CD4-positive, alpha-beta T cell treated with Interferon gamma for 1 hour (primary cell): ENCODE measurements at regions not wholly inside any gene's neighbourhood (a gene's known extent, or its start where the extent isn't known, plus 50 kb on each side); places are given as distances from the start of the nearest gene placed in this dataset.

Experiments
- DNase-seq: peaks from one replicate; pipeline ENCODE4 v3.0.0-alpha.2; 2020

DNA sequence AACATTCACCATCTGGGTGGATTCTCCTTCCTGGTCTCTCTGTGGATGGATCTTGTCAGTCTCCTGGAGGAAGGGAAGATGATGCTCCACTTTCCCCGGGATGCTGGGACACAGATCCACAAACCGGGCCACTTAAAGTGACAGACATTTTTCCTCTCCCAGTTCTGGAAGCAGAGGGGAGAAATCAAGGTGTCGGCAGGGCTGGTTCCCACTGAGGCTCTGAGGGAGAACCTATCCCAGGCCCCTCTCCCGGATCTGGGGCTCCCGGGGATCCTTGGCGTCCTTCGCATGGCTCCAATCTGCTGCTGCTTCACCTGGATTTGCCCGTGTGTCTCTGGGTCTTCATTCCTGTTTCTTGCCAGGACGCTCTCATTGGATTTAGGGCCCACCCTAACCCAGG lies 263.1 kb upstream of the TNRC6C start:
- no peak for DNase-seq

DNA sequence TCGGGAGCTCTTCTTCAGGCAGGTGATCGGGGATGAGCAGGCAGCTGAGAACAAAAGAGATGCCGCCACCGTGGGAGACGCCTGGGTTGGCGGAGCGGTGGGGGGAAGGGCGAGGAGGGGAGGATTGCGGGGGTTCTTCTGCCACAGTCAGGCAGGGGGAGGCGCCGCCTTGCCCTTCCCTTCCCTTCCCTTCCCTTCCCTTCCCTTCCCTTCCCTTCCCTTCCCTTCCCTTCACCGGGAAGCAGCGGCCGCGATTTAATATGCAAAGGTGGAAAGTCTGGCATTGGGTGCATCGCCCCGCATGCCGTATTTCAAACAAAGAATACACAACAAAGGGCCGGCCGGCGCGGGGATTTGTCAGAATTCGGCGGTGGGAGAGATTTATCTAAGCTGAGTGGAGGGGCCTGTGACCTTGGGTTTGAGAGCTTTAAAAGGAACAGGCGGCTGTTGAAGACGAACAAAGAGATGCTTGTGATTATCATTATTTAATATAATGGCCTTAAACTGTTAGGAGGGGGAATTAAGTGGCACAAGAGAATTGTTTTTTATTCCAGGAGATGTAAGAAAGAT lies 262.3 kb upstream of the TNRC6C start:
- DNase-seq: no peak

DNA sequence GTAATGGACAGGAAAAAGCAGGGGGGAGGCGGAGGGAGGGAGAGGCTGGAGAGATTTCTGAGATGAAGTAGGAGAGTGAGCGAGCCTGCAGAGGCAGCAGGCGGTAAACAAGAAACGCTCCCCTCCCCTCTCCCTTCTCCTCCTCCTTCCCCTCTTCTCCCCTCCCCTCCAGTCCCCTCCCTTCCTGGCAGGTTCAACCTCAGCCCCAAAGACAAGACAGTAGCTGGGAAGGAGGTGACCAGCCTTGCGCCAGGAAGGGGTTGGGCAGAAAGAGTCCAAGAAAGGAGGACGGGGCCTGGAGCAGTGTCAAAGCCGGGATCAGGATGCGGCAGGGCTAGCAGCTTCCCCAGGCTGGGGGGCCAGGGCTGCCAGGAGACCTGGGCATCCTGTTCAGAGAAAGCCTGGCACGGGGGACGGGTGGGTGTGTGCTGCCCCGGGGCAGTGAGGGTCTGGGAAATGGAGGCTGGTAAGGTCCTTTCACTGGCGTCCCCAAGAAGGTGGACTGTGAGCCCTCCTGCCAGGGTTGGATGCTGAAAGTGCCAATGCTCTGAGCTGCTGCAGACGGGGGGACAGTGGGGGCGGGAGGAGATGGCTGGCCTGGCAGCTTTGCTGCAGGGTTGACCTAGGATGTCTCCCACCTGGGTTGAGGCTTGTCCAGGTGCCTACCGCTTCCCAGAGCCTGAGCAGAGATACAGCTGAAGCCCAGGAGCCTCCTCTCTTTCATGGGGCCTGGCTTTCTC lies 261.6 kb upstream of the TNRC6C start:
- no peak for DNase-seq

- no peak for DNase-seq
These were observed 260.8 kb upstream of the TNRC6C start for GRCh38 chr17:77697480-77698400.

DNA sequence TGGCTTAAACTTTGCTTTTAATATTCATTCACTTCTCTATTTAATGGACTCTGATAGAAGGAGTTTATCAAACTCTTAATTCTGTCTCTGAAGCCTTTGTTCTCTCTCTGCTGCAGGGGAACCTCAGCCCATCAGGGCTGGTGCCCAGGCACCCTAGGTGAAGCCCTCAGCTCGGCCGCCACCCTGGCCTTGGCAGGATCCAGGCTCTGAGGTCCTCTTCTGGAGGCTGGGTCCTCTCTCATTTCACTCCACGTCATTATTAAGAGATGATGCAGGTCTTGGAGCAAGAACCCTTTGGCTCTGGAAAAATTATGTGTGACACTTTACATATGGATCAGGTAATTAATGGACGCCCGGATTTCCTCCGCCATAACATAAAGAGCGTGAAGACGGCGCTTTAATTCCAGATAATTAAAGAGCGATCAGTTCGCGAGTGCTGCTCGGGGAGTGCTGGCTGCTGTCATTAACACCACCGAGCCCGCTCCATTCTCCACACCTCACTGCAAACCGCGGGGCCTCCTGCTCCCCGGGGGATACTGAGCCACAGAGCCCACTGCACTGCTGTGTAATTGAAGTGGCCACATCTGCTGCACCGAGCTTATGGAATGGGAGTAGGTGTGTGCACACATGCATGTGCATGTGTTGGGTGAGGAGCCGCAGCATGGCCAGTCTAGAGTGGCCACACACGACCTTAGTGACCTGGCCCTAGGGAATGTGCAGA lies 259.4 kb upstream of the TNRC6C start:
- no peak for DNase-seq

- DNase-seq: no peak
These were observed 258.2 kb upstream of the TNRC6C start for GRCh38 chr17:77700165-77700881.

DNA sequence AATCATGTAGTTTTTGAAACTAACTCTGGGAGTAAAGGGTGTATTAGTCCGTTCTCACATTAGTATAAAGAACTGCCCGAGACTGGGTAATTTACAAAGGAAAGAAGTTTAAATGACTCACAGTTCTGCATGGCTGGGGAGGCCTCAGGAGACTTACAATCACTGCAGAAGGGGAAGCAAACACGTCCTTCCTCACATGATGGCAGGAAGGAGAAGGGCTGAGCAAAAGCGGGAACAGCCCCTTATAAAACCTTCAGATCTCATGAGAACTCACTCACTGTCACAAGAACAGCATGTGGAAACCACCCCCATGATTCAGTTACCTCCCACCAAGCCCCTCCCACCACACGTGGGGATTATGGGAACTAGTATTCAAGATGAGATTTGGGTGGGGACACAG lies 256.5 kb upstream of the TNRC6C start:
- DNase-seq: no peak

DNA sequence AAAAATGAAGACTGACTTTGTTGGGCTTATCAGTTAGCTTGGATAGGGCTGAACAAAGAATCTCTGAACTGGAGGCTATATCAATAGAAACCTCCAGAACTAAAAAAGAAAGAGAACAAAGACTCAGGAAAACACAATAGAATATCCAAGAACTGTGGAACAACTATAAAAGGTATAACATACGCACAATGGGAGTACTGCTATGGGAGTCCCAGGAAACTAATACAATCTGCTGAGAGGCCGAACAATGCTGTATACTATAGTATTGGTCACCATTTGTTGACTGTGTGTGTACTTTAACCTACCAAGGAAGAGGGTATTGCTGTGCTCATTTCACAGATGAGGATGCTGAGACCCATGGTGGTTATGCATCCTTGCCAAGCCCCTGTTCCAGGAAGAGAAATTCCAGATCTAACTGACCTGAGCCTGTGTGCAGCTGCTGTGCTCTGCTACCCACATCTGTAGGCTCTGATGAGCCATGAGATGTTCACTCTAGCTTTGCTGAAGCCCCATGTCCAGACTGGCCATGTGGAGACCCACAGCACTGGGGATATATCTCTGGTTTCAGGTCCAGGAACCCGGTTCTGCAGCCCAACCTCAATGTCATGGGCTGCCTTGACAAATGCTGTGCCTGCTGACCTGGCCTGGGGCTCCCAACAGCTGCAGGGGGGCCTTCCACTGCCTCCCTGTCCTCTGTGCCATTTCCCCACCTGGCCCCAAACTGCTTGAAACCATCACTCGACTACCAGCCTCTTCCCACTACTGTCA lies 254.3 kb upstream of the TNRC6C start:
- no peak for DNase-seq

DNA sequence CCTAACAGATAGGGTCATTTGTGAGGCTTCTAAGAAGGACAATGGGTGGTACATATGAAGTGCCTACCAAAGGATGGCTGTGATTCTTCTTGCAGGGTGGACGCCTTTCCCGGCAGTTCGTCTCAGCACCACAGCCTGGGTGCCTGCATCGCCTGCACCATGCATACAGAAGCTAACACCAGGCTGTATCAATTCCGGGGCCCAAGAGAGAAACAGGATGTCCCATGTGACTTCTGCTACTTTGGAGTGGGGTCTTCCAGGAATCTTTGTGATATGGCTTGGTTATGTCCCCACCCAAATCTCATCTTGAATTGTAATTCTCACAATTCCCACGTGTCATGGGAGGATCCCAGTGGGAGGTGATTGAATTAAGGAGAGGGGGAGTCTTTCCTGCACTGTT lies 251.6 kb upstream of the TNRC6C start:
- no peak for DNase-seq

GRCh38 chr17:77707546-77707945 lies 251.0 kb upstream of the TNRC6C start:
- no peak for DNase-seq

DNA sequence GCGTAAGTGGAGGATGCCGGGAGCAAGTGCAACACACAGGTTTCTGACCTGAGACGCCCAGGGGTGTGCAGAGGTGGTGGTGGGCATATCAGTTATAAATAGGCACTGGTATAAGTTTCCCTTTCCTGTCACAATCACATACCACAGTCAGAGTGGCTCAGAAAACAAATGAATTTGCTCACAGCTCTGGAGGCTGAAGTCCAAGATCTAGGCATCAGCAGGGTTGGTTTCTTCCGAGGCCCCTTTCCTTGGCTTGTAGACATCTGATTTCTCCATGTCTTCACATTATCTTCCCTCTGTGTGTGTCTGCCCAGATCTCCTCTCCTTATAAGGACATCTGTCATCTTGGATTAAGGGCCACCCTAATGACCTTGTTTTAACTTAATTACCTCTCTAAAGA lies 250.5 kb upstream of the TNRC6C start:
- no peak for DNase-seq

DNA sequence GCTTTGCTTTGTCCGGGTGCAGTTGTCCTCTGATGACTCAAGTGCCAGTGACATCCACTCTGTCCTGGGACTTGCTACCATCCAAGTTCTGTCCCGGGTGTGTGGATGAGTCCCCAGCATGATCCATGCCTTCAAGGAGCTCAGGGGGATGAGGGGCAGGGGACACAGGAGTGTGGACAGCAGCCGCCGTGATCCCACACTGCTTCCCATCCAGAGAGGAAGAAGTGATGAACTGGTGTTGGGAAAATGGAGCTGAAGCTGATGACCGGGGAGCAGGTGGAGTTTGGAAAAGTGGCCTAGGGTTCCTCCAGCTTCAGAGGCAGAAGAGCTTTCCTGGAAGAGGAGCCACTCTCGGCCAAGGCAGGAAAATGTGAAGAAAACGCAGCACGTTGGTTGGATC lies 249.6 kb upstream of the TNRC6C start:
- no peak for DNase-seq

- DNase-seq: no peak
These were observed 248.9 kb upstream of the TNRC6C start for GRCh38 chr17:77709594-77709993.

GRCh38 chr17:77712578-77712977 lies 245.9 kb upstream of the TNRC6C start:
- no peak for DNase-seq

DNA sequence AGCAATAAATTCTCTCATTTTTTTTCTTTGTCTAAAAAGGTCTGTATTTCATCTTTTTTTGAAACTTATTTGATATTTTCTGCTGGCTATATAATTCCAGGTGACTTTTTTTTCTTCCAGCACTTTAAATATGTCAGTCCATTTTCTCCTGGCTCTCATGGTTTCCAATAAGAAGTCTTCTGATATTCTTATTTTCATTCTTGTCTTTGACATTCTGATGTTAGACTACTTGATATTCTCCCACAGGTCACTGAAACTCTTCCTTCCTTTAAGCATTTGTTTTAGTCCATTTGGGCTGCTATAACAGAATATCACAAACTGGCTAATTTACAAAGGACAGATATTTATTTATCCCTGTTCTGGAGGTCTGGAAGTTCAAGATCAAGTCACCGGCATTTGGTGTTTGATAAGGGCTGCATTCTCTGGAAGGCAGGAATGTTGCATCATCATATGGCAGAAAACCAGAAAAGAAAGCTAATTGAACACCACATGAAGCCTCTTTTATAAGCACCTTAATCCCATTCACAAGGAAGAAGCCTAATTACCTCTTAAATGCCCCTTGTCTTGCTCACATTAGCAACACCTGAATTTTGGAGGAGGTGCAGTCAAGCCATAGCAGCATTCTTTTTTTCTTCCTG lies 242.1 kb upstream of the TNRC6C start:
- no peak for DNase-seq

DNA sequence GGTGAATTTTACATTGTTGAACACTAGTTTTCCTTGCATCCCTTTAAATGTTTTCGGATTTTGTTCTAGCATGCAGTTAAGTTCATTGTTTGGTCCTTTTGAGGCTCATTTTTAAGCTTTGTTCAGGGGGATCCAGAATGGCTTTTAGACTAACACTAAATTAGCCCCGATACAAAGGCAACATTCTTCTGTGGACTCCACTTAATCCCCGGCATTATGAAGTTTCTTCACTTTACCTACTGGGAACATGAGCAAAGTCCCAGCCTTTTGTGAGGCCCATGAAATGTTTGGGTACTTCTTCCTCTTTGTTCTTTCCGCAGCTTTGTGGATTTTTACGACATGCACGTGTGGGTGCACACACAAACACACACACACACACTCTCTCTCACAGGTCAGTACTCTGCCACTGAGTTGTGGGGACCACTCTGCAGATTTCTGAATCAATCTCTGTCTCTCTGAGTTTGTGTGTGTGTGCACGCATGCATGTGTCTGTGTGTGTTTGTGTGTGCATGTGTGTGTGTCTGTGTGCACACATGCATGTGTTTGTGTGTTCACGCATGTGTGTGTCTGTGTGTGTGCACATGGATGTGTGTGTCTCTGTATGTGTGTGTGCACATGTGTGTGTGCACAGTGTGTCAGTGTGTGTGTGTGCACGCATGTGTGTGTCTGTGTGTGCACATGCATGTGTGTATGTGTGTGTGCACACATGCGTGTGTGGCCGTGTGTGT lies 240.4 kb upstream of the TNRC6C start:
- no peak for DNase-seq

DNA sequence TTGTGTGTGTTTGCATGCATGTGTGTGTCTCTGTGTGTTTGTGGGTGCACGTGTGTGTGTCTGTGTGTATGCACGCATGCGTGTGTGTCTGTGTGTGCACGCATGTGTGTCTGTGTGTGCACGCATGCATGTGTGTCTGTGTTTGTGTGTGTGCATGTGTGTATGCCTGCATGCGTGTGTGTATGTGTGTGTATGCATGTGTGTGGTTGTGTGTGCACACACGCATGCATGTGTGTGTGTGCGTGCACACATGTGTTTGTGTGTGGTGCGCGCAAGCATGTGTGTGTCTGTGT lies 239.9 kb upstream of the TNRC6C start:
- no peak for DNase-seq

DNA sequence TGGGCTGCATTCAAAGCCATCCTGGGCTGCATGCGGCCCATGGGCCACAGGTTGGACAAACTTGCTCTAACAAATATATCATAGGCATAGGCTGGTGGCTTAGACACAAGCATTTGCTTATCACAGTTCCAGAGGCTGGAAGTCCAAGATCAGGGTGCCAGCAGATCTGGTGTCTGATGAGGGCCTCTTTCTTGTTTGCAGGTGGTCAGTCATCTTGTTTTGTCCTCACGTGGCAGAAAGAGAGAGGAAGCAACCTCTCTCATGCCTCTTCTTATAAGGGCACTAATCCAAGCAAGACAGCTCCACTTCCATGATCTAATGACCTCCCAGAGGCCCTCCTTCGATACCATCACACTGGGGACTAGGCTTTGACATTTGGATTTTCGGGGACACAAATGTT lies 238.7 kb upstream of the TNRC6C start:
- no peak for DNase-seq

DNA sequence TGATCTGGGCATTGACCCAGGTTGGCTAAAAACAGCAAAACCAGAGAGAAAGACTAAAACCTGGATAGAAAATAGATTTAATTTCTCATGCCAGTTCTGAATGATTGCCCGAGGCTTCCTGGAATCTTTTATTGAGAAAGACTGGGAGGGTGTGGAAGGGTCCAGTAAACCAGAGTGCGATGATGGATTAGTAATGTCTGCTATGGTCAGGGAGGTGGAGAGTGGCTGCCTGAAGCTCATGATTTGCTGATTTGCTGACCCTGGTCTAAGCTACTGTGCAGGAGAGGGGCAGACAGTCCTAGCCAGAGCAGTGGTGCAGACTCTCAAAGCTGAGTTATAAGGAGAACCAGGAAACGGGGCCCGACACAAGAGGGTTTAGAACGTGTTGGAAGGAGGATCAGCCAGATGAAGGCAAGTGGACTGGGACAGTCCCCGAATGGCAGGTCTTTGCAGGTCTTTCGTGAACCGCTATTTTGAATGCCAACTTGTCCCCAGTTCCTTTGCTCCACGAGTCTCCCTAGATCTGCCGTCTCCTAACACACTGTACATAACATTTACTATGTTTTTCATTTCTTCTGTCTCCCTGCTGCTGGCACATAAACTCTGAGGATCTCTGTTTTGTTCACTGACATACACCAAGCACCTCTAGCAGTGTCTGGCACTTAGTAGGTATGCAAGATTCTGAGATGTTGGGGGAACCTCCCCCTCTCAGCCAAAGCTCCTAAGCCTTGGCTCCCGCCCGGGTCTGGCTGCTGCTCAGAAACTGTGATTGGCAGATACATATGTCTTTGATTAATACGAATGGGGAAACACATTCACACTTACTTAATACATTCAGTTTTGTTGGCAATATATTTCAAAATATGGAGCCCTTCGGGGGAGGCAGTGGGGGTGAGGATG lies 237.3 kb upstream of the TNRC6C start:
- DNase-seq: no peak

DNA sequence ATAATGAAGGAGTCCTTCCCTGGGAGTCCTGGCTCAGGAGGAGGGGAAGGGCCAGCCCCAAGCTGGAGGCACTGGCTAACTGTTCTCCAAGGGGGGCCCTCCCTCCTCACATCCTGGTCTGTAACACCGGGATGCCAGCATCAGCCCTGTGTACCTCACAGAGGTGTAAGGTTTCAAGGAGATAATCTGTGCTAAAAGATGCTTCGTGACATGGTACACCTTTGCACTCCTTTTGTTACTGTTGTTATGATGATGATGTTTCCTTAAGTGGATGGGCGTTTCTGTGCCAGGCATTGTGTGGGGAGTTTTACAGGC lies 236.7 kb upstream of the TNRC6C start:
- no peak for DNase-seq
